Activated CD8-positive, alpha-beta memory T cell treated with anti-CD3 and anti-CD28 coated beads for 24 hours (primary cell): ENCODE measurements at regions not wholly inside any gene's neighbourhood (a gene's known extent, or its start where the extent isn't known, plus 50 kb on each side); places are given as distances from the start of the nearest gene placed in this dataset.

Experiments used
- DNase-seq: peaks from one replicate; pipeline ENCODE4 v3.0.0-alpha.2; 2020

DNA sequence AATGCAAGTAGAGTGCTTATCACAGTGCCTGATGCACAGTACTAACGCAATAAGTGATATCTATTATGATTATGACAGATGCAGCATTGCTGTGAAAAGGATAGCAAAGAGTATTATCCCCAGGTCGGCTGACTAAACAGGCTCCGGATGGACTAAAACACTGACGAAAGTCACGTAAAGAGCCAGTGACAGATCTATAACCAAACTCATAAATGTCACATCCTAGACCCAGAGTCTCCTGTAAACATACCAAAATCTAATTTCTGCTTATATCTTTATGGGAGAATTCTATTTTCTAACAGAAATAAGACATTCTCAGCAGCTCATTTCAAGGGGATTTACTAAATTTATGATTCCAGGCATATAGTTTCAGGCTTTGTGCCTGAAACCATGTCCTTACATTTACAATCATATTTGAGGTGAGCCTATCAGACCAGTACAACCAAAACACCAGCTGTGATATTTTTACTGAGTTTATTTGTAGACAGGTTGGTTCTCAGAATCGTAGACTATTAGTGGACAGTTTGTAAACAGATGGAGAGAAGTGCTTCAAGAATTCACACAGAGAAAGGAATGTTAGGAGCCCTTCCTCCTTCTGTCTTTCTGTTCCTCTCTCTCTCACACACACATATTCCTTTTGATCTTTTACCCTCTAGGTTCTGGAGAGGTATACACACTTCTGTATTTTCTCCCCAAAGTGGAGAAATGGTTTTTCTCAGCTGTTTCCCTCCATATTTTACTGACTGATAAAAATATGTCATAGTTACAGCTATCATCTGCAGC lies 52.4 kb upstream of the WDR26 start:
- DNase-seq: no peak

DNA sequence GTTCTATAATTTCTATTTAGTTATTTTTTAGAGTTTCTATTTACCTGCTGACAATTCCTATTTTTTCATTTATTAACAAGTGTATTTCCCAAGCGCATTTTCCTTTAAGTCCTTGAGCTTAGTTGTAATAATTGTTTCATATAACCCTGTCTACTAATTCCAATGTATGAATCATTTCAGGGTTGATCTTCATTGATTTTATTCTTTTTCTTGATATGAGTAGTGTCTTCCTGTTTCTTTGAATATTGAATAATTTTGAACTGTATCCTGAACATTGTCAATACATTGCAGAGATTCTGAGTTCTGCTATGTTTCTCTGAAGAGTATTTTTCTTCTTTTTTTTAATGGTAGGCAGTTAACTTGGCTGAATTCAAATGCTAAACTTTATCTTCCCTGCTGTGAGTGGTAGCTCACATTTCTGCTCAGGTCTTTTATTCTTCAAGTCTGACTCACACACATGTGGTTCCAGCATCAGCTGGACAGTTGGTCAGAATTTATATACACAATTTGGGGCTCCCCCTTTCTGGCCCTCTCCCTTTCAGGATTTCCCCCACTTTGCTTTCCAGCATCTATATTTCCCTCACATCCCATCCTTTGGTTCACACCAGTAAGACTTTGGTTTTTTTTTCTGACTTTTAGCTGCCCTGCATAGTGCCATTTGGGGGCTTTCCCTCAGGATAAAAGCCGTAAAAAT lies 54.4 kb upstream of the WDR26 start:
- DNase-seq: no peak

DNA sequence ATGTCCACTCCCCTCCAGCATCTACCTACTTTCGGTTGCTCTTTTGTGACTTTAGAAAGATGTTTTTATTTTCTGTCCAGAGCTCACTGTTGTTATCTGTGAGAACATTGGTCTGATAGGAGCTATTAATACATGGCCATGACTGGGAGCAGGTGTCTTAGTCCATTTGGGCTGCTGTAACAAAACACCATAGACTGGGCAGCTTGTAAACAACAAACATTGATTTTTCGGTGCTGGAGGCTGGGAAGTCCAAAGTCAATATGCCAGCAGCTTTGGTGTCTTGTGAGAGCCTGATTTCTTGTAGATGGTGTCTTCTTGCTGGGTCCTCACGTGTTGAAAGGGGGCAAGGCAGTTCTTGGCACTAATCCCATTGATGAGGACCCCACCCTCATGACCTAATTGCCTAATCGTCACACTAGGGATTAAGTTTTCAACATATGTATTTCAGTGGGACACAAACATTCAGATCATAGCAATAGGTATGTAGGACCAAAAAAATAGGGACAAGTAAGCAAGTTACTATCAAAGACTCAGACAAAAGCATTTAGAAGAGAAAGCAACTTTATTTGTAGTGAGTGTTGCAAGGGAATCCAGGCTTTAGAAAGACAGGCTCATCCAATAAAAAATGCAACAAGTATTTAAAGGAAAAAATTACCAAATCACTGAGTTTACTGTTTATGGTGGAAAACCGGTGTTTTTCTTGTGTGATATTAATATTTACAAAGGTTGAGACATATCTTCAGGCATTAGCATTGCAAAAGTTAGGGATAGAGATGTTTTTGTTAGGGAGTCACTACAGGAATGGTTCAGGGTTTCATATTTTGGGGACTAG lies 55.2 kb upstream of the WDR26 start:
- no peak for DNase-seq

DNA sequence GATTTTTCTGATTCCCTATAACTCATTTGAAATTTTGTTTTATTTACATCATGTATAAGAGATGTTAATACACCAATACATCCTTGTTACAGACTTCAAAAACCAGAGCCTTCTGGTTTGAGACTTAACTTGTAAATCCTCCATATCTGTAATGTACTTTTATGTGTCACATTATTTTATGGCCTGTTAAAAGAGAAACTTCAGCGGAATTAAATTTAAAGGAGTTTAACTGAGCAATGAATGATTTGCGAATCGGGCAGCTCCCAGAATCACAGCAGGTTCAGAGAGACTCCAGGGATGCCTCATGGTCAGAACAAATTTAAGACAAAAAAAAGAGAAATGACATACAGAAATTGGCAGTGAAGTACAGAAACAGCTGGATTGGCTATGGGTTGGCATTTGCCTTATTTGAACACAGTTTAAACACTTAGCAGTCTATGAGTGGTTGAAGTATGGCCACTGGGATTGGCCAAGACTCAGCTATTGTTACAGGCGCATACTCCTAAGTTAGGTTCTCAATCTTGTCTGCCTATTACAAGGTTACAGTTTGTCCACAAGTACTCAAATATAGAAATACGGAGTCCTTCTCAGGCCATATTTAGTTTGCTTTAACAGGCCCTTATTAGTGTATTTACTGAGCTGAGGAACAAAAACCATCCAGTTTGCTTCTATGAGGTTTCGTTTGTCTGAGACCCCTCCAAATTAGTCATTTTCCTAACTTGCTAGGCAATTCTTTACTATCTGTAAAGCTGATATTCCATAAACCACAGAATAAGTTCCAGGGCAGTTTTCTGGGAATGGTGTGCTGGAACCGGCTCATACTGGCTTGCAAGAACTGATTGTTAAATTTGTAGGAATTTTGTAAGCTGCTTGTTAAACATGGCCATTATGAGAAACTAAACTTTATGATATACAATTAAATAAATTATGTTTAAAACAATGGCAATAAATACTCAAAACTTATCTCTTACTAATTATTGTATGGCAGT lies 56.2 kb upstream of the WDR26 start:
- DNase-seq: no peak

DNA sequence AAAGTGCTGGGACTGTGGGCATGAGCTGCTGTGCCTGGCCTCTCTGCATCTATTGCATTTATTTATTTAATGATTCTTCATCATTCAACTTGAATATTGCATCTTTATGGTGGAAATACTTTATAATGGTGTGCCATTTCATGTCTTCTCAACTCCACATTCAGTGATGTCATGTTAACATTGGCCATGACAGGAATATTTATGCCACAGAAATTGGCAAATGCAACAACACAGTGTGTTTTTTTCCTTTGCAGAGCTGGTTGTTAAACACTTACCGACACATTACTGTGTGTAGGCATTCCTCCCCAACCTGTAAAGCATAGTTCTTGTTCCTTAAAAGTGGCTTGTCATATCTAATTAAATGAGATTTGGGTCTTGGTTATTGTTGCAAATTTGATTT lies 57.4 kb upstream of the WDR26 start:
- DNase-seq: no peak

DNA sequence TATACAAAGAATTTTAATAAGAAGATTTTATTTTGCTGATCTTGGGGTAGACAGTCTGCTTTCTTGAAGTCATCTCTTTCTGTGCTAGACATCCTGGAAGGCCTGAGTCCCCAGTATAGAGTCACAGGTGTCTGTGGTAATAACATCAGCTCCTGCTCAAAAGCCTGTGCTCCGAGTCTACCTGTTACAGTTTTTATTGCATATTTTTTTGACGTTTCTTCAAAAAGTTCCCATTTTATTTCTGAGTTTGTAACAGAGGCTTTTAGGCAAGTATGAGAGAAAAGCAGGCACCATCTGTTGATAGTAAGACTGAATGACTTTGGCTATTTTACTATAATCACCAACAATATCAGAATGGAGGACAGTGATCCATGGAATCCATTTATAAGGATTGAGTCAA lies 58.0 kb upstream of the WDR26 start:
- DNase-seq: no peak

DNA sequence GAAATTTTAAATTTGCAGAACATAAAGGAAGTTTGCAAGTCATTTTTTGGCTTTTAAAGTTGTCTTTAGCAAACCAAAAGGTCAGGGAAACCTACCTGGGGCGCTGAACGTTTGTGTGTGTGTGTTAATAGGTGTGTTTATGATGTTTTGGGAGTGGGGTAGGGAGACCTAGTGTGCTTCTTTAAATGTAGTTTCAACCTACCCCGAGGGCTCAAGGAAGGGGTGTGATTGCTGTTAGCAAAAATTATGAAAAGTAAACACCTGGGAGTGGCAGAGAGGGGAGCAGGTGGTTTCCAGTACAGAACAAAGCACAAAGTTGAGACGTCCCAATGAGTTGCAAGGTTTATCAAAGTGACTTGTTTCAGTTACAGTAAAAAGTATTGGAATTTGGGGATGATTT lies 58.7 kb upstream of the WDR26 start:
- no peak for DNase-seq

DNA sequence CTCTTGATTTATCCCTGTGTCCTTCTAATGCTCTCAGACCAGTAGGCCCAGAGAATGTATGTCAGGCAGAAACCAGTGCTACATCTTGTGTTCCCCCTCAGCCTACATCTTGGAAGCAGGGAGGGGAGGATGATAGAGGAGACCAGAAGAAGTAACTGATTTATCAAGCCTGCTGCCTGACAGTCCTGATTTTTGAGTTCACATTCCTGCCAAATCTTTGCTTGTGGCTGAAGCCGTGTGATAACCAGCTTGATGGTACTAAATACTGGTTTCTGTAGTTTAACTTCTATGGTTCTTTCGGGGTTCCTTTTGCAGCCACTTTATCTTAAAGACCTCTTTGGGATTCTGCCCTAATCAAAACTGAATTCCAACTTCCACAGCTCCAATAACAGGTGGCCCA lies 59.7 kb upstream of the WDR26 start:
- no peak for DNase-seq

DNA sequence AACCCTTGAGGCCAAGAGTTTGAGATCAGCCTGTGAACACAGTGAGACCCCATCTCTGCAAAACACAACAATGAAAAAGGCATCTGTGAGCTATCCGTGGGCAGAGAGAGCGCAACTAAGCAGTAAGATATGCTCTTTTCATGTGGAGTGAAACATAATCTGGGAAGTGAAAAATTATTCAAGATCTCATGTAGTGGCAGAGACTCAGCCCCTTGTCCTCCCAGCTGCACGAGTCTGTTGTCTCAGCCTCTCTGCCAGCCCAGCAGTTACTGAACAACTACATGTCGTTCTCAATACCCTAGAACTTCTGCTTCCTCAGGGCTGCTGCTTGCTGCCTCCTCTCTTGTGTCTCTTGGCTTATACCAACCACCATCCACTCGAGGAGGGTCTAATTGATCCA lies 61.3 kb upstream of the WDR26 start:
- no peak for DNase-seq

DNA sequence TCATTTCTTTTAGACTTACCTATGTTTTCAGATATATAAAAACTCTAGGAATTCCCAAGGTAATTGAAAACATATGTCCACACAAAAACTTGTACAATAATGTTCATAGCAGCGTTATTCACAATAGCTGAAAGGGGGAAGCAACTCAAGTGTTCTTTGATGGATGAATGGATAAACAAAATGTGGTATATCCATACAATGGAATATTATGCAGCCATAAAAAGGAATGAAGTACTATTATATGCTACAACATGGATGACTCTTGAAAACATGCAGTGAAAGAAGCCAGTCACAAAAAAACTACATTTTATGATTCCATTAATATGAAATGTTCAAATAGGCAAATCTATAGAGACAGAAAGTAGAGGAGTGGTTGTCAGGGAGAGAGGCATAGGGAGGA lies 62.2 kb upstream of the WDR26 start:
- no peak for DNase-seq

DNA sequence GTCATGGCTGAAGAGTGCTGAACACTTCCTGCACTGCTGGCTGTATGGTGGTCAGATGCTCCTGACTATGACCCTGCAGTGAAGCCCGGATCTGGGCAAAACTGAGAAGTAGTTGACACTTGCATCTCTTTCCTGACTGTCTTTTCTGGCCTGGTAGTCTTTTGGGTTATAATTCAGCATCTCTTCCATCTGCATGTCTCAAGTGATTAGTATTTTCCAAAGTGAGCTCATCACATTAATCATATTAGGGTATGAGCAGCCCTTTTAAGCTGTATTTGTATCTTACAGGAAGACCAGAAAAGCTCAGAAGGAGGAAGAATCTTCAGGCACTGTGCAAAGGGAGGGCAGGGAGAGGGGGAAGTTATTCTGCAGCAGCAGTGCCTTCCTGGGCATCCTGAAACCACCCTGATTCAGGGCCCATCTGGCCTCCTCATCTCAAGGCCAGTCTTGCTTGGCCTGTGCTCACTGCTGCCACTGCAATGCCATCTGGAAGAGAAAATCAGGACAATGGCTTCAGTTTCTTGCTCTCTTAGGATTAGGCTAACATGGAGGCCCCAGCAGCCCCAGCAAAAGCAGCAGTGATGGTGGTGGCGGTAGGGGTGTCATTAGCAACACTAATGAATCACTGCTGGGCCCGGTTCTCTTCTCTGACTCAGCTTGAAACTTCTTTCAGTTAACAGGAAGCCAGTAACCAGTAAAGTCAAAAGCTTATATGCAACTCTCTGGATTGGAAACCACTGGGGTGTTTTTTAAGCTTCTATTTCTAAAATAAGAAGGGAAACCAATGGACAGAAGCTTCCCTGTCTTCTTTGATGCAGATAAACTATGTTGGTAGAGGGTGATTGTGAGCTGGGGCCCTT lies 63.3 kb upstream of the WDR26 start:
- DNase-seq: peak; percentile 80

DNA sequence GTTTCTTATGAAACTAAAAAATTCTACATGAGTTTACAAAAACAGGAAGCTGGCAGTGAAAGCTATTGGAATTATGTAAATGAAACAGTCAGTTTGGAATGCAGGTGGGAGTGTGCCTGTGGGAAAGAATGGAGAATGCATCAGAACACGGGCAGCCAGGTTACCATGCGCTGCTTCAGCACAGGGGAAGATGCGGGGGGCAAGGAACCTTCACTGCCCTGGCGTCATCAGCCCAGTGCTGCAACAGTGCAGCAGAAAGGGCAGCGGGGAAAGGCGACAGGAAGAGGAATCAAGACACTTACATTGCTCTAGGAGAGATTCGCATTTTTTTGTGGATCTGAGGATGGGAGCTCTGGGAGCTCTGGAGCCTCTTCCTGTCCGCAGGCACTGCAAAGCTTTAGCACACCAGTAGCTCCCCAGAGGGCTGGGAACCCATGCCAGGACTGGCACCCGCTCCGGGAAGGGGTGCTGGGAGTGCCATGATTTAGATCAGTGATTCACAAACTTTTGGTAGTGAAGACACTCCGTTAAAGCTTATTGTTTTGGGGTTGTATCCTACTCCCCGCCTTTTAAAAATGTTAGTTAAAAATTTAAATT lies 64.1 kb upstream of the WDR26 start:
- no peak for DNase-seq

DNA sequence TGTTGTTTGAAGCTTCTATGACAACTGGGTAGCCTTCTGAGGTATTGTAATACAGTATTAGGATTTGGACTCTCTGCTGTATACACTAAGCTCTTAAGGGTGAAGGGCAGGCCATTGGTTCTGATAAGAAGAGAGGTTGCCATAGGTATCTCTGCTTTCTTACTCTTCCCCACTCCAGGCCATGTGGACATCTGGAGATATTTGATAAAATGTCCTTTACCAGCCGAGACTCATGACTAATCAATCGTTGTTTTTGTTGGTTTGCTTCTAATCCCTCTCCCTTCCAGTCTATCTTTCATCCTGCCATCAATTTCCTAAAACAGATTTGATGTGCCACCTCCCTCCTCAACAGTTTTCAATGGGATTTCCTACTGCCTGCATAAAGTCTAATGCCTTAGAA lies 64.6 kb upstream of the WDR26 start:
- DNase-seq: no peak

DNA sequence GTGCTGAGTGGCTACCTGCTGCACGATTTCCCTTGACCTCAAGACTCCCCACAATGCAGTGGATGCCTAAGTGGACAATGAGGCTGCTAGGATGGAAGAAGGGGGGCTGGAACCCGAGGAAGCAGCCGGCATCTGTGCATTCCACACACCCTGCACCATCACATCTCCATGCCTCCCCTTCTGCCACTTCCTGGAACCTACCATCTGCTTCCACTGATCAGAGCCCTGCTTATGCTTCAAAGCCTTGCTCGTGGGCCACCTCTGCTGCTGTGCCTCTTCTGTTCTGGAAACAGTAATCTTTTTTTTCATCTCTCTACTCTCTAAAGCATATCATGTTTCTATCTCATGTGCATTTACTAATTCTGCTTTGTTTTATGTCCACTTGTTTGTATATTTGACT lies 66.2 kb upstream of the WDR26 start:
- DNase-seq: no peak

DNA sequence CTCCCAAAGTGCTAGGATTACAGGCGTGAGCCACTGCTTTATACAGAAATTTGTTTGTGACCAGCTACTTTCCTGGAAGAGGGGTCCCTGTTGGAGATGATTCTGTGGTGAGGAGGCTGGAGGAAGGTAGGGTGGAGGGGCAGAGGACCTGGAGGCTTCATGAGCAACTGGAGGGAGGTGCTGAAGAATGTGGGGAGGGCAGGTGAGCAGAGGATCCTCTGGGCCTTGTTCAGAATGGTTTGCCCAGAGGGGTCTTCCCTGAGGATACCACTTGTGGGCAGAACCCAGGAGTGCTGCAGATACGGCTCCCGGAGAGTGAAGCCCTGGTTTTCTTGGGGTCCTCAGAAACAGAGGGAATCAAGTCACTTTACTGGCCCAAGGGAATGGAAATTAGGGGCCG lies 67.2 kb upstream of the WDR26 start:
- no peak for DNase-seq

DNA sequence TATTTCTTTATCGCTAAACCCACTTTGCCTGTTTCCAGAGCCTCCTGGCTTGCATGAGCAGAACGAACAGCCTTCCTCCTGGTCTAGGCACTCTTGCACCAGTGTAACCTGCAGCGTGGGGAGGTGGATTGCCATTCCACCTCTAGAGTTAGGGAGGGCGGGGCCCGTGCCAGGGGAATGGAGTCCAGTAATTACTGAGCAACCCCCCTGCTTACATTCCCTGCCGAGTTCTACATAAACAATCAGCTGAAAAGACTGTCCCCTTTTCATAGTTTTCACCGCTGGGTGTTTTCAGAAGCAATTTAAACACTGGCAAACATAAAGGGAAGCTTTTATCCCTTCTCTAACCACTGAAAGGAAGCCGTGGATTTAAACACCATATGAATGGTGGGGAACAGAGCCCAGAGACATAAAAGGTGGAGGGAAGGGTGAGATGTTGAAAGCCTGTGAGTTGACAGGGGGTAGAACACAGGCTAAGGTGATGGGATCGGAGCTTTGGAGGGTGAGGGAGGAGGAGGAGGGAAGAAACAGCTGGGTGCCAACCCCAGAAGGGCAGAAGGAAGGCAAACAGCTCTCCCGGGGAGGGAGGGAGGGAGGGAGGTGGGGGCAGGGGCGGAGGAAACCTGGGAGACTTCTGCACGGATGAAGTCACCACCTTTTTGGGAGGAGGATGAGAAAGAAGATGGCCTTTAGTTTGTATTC lies 68.0 kb upstream of the WDR26 start:
- DNase-seq: no peak

DNA sequence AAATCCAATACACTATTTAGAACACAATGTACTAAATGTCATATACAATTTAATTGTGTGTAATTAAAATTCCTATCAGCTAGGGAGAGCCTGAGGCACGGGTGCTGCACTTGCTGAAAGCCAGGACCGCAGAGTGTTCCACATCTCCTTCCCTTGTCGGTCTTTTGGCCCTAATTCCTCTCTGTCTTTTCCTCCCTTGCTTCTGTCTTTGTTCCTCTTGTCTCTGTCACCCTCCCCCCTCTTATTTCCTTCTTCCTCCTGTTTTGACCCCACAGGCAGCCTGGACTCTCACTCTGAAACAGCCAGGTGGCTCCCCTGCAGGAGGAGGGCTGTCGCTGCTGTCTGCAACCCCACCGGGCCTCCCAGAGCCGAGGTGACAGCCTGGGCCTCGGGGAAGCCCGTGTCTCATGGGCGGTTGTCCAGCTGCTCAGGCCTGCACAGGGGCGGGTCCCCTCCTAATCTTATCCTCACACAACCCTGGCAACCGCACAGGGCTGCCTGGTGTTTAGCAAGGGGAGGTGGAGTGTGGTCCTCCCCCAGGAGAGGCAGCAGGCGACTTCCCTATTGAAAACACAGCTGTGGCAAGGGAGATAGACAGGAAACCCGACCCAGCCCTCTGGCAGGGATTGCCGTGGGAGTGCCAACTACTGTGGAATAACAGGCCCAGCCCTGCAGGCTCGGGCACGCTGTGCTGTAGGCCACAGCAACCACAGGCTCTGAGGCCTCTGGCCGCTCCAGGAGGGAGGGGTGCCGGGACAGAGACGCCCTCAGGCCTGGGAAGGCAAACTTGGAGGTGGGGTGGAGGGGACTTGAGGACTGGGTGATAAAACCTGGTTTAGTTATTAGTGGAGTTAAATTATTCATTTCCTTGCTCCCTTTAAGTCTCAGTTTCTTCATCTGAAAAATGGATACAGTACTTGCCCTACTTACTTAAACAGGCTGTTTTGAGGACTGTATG lies 68.8 kb upstream of the WDR26 start:
- no peak for DNase-seq

DNA sequence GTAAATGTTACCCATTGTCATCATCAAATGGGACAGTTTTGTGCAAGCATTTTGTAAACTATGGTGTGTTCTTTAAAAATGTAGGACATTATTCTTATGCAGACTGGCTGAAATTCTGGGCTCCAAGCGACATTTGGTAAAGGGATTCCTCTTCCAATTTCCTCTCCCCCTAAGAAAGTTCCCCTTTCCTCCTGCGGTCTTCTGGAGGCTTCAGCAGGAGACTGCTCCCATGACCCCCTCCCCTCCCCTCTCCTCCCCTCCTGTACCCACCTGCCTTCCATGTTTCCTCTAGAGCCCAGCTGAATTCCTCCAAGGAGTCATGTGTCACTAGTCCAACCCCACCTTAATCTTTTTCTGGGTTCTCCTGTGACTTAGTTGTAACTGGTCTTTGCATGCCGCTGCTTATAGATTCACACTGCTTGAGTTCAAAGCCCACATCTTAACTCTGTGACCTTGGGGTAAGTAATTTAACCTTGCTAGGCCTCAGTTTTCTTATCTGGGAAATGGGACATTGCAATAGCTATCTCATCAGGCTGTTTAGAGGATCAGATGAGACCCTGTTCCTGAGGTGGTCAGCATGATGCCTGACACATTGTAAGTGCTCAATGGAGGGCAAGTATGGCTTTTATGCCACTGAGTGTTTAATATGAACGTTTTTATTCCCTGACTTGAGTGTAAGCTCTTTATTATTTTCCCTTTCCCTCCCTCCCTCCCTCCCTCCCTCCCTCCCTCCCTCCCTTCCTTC lies 69.9 kb upstream of the WDR26 start:
- no peak for DNase-seq
